Naive B cell (primary cell): ENCODE measurements at regions not wholly inside any gene's neighbourhood (a gene's known extent, or its start where the extent isn't known, plus 50 kb on each side); places are given as distances from the start of the nearest gene placed in this dataset.
A peak's percentile ranks its signal among the peaks of the same experiment; 100 is the strongest.

ENCODE experiments used
- ATAC-seq, 2 donors: fragments of 150-1000 bp; cut with Tn5 transposase; 2 replicates each; pipeline ENCODE4 v1.10.0; 2021; ENCODE audit warnings: low read depth in 2 of 2, mild to moderate bottlenecking in 2 of 2, moderate library complexity in 2 of 2
- DNase-seq: peaks from one replicate; pipeline ENCODE4 v3.0.0; 2022
- H3K27ac Mint-ChIP-seq, 6 donors: one replicate each; pipeline ENCODE4 v1.8.0; 2020 to 2022; ENCODE audit warnings: mild to moderate bottlenecking in 6 of 6, mixed read lengths in 6 of 6, moderate library complexity in 5 of 6, inconsistent platforms in 2 of 6
- H3K27me3 Mint-ChIP-seq, 3 donors: one replicate each; pipeline ENCODE4 v1.8.0; 2021 to 2022; ENCODE audit warnings: mixed read lengths in 3 of 3, mild to moderate bottlenecking in 1 of 3
- H3K36me3 Mint-ChIP-seq, 2 donors: one replicate each; pipeline ENCODE4 v1.8.0; 2020 to 2022; ENCODE audit warnings: mixed read lengths in 2 of 2, inconsistent platforms in 1 of 2, mild to moderate bottlenecking in 1 of 2
- H3K4me1 Mint-ChIP-seq, 3 donors: one replicate each; pipeline ENCODE4 v1.8.0; 2020 to 2022; ENCODE audit warnings: mixed read lengths in 3 of 3, inconsistent platforms in 1 of 3, mild to moderate bottlenecking in 1 of 3, moderate library complexity in 1 of 3
- H3K4me3 Mint-ChIP-seq, 8 donors: one replicate each; pipeline ENCODE4 v1.8.0; 2020 to 2022; ENCODE audit warnings: mild to moderate bottlenecking in 8 of 8, mixed read lengths in 8 of 8, moderate library complexity in 8 of 8, inconsistent platforms in 2 of 8
- H3K9me3 Mint-ChIP-seq, 7 donors: one replicate each; pipeline ENCODE4 v1.8.0; 2020 to 2022; ENCODE audit warnings: mixed read lengths in 7 of 7, mild to moderate bottlenecking in 5 of 7, inconsistent platforms in 2 of 7, moderate library complexity in 1 of 7

GRCh38 chr9:85421641-85422040 is 320.1 kb downstream of the AGTPBP1 start:
- peaks cover 0 to 7% (median 4%) of the 10 kb centered on the region in 3 donors for H3K4me1 Mint-ChIP-seq
- H3K9me3 Mint-ChIP-seq: peaks cover 0 to 5% (median 2%) of the 10 kb centered on the region in 7 donors
- no peak for ATAC-seq
- H3K36me3 Mint-ChIP-seq: peaks cover 0 to 5% of the 10 kb centered on the region in 2 donors
- DNase-seq: no peak
- peak overlapping the region in 1 of 6 donors; percentile 37 for H3K27ac Mint-ChIP-seq
- peaks cover 5 to 29% (median 6%) of the 10 kb centered on the region in 3 donors for H3K27me3 Mint-ChIP-seq
- no peak overlapping the region for H3K4me3 Mint-ChIP-seq

- no peak overlapping the region for H3K4me3 Mint-ChIP-seq
Observed at GRCh38 chr9:85420750-85421149, 321.0 kb downstream of the AGTPBP1 start.

GRCh38 chr9:85417674-85418073 is 324.1 kb downstream of the AGTPBP1 start:
- no peaks in the 10 kb centered on the region for H3K36me3 Mint-ChIP-seq
- ATAC-seq (no peak), DNase-seq (no peak)
- no peak overlapping the region for H3K4me3 Mint-ChIP-seq
- peaks cover 0 to 4% (median 0%) of the 10 kb centered on the region in 3 donors for H3K4me1 Mint-ChIP-seq
- no peak overlapping the region for H3K27ac Mint-ChIP-seq
- no peaks in the 10 kb centered on the region for H3K27me3 Mint-ChIP-seq
- peaks cover 0 to 5% (median 0%) of the 10 kb centered on the region in 7 donors for H3K9me3 Mint-ChIP-seq

More at GRCh38 chr9:85420750-85421149, 321.0 kb downstream of the AGTPBP1 start:
- H3K27me3 Mint-ChIP-seq: peaks cover 0 to 22% (median under 1%) of the 10 kb centered on the region in 3 donors
- H3K9me3 Mint-ChIP-seq: peaks cover 0 to 5% (median 2%) of the 10 kb centered on the region in 7 donors
- peaks cover 0 to 5% of the 10 kb centered on the region in 2 donors for H3K36me3 Mint-ChIP-seq
- DNase-seq (no peak), ATAC-seq (no peak)
- H3K4me1 Mint-ChIP-seq: peaks cover 0 to 4% (median 4%) of the 10 kb centered on the region in 3 donors
- no peak overlapping the region for H3K27ac Mint-ChIP-seq

- Mint-ChIP-seq H3K9me3 (peaks cover 0 to 1% (median 0%) of the 10 kb centered on the region in 7 donors), H3K27me3 (no peaks in the 10 kb centered on the region), H3K27ac (peak overlapping the region in 1 of 6 donors; percentile 6), H3K4me3 (no peak overlapping the region), H3K4me1 (peaks cover 0 to 4% (median 0%) of the 10 kb centered on the region in 3 donors), H3K36me3 (no peaks in the 10 kb centered on the region)
- DNase-seq (no peak), ATAC-seq (no peak)
Observed at GRCh38 chr9:85416715-85417114, 325.0 kb downstream of the AGTPBP1 start.

- Mint-ChIP-seq H3K36me3 (no peaks in the 10 kb centered on the region), H3K27ac (peak overlapping the region in 1 of 6 donors; percentile 47), H3K4me1 (no peaks in the 10 kb centered on the region), H3K4me3 (no peak overlapping the region), H3K27me3 (no peaks in the 10 kb centered on the region), H3K9me3 (no peaks in the 10 kb centered on the region)
- DNase-seq: no peak
- no peak for ATAC-seq
Observed at GRCh38 chr9:85414390-85414789, 327.4 kb downstream of the AGTPBP1 start.

DNA sequence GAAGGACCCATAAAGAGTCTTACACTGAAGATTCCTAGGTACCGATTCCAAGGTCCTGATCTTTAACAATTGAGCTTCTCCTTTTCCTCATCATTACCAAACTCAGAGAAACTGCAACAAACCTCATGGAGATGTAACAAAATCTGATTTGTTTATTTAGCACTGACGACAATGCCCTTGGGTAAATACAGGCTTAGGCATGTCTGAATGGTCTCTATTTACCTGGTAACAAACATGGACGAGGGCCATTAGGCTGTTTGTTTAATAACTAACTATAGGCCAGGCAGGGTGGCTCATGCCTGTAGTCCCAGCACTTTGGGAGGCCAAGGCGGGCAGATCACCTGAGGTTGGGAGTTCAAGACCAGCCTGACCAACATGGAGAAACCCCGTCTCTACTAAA is 333.3 kb downstream of the AGTPBP1 start:
- Mint-ChIP-seq H3K4me1 (no peaks in the 10 kb centered on the region), H3K27me3 (no peaks in the 10 kb centered on the region), H3K36me3 (no peaks in the 10 kb centered on the region), H3K4me3 (no peak overlapping the region), H3K27ac (no peak overlapping the region), H3K9me3 (no peaks in the 10 kb centered on the region)
- ATAC-seq: no peak
- no peak for DNase-seq

DNA sequence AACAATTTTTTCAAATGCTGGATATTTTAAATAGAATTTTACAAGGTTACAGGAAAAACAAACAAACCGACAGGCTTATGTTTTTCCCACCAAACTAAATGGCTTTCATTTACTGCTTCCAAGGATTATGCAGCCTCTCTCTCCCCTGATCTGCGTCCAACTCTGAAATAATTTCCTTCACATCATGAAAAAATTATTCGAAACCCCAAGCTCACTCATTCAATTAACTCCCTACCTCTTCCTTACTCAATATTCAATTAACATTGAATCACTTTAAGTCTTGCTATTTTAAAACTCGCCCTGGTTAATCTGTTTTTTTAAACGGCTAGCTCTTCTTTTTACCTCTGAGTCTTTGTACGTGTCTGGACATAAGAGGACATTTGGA is 336.2 kb downstream of the AGTPBP1 start:
- DNase-seq (no peak), ATAC-seq (no peak)
- H3K4me1 Mint-ChIP-seq: no peaks in the 10 kb centered on the region
- H3K4me3 Mint-ChIP-seq: no peak overlapping the region
- H3K9me3 Mint-ChIP-seq: no peaks in the 10 kb centered on the region
- H3K27ac Mint-ChIP-seq: no peak overlapping the region
- peaks cover 0 to 7% (median 0%) of the 10 kb centered on the region in 3 donors for H3K27me3 Mint-ChIP-seq
- H3K36me3 Mint-ChIP-seq: no peaks in the 10 kb centered on the region

DNA sequence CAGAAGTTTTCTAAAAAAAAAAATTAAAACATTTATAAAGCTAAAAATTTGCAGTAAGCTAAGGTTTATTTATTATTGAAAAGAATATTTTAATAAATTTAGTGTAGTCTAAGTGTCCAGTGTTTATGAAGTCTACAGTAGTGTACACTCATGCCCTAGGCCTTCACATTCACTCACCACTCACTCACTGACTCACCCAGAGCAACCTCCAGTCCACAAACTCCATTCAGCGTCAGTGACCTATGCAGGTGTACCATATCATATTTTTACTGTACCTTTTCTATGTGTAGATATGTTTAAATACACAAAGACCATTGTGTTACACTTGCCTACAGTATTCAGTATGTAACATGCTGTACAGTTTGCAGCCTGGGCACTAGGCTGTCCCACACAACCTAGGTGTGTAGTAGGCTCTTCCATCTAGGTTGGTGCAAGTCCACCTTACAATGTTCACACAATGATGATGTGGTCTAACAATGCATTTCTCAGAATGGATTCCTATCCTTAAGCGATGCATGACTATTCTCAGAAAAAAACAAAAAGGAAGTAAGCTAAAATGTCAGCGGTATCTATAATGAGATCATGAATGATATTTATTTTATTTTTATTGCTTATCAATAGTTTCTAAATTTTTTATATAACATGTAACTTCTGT is 336.7 kb downstream of the AGTPBP1 start:
- H3K9me3 Mint-ChIP-seq: no peaks in the 10 kb centered on the region
- DNase-seq (no peak), ATAC-seq (no peak)
- H3K27me3 Mint-ChIP-seq: peaks cover 0 to 7% (median 0%) of the 10 kb centered on the region in 3 donors
- no peaks in the 10 kb centered on the region for H3K36me3 Mint-ChIP-seq
- no peak overlapping the region for H3K4me3 Mint-ChIP-seq
- no peaks in the 10 kb centered on the region for H3K4me1 Mint-ChIP-seq
- no peak overlapping the region for H3K27ac Mint-ChIP-seq

DNA sequence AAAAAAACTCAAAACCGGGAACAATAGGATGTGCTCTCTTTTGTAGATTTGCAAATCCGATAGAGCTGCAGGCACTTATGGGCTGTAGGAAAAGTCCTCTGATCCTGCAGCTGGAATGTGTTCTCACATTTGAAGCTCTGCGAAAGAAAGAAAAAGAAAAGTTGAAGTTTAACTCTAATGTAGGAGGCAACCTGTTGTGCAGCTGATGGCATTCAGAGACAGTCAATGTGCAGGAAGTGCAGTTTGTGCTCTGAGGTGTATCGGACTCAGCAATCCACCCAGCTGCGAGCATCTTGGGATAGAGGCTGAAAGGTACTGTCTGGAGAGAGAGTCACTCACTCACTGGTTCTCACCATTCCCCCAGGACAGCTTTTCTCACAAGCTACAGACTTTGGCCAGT is 339.2 kb downstream of the AGTPBP1 start:
- H3K36me3 Mint-ChIP-seq: no peaks in the 10 kb centered on the region
- H3K27ac Mint-ChIP-seq: no peak overlapping the region
- ATAC-seq (no peak), DNase-seq (no peak)
- H3K27me3 Mint-ChIP-seq: peaks cover 0 to 7% (median 0%) of the 10 kb centered on the region in 3 donors
- no peak overlapping the region for H3K4me3 Mint-ChIP-seq
- H3K4me1 Mint-ChIP-seq: no peaks in the 10 kb centered on the region
- peaks cover 0 to 4% (median 0%) of the 10 kb centered on the region in 7 donors for H3K9me3 Mint-ChIP-seq

- Mint-ChIP-seq H3K27me3 (peaks cover 0 to 7% (median 0%) of the 10 kb centered on the region in 3 donors), H3K9me3 (peaks cover 0 to 4% (median 0%) of the 10 kb centered on the region in 7 donors), H3K27ac (no peak overlapping the region), H3K4me3 (no peak overlapping the region), H3K36me3 (no peaks in the 10 kb centered on the region), H3K4me1 (no peaks in the 10 kb centered on the region)
- DNase-seq: no peak
- ATAC-seq: no peak
Observed at GRCh38 chr9:85401998-85402397, 339.8 kb downstream of the AGTPBP1 start.

GRCh38 chr9:85397005-85397404 is 344.7 kb downstream of the AGTPBP1 start:
- no peak for DNase-seq
- peaks cover 0 to 4% (median 0%) of the 10 kb centered on the region in 7 donors for H3K9me3 Mint-ChIP-seq
- H3K36me3 Mint-ChIP-seq: no peaks in the 10 kb centered on the region
- H3K27me3 Mint-ChIP-seq: peaks cover 5 to 21% (median 17%) of the 10 kb centered on the region in 3 donors
- ATAC-seq: no peak
- H3K4me3 Mint-ChIP-seq: no peak overlapping the region
- no peaks in the 10 kb centered on the region for H3K4me1 Mint-ChIP-seq
- no peak overlapping the region for H3K27ac Mint-ChIP-seq

GRCh38 chr9:85392260-85392659 is 349.5 kb downstream of the AGTPBP1 start:
- no peak overlapping the region for H3K27ac Mint-ChIP-seq
- peaks cover 0 to 4% (median 0%) of the 10 kb centered on the region in 7 donors for H3K9me3 Mint-ChIP-seq

DNA sequence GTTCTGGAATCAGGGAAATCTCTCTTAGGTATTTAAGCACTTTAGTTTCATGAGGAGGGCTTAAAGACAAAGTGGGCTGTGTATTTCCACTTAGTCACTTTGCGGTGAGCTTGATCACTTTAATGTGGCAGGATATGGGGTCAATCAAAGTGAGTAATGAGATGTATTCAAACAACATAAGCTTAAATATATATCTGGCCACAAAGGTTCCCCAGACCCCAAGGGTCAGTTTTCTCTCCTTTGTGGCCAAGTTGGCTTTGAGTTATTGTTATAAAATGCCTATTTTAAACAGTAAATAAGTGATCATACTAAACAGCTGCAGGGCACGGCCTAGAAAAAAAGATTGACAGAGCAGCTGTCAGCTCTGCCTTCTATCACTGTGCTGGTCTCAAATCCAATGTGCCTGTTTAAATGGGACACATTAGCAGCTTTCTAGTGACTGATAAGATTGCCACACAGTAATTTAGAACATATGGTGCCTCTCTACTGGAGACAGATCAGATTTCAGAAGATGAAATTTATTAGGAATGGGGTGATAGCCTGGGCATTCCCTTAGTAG is 363.9 kb downstream of the AGTPBP1 start:
- no peak for ATAC-seq
- H3K36me3 Mint-ChIP-seq: no peaks in the 10 kb centered on the region
- no peaks in the 10 kb centered on the region for H3K4me1 Mint-ChIP-seq
- H3K27ac Mint-ChIP-seq: no peak overlapping the region
- H3K27me3 Mint-ChIP-seq: peaks cover 0 to 8% (median 7%) of the 10 kb centered on the region in 3 donors
- no peaks in the 10 kb centered on the region for H3K9me3 Mint-ChIP-seq
- H3K4me3 Mint-ChIP-seq: no peak overlapping the region
- DNase-seq: no peak

More at GRCh38 chr9:85392260-85392659, 349.5 kb downstream of the AGTPBP1 start:
- H3K4me1 Mint-ChIP-seq: no peaks in the 10 kb centered on the region
- DNase-seq (no peak), ATAC-seq (no peak)
- no peak overlapping the region for H3K4me3 Mint-ChIP-seq
- H3K27me3 Mint-ChIP-seq: peaks cover 5 to 17% (median 15%) of the 10 kb centered on the region in 3 donors
- H3K36me3 Mint-ChIP-seq: no peaks in the 10 kb centered on the region

GRCh38 chr9:85368781-85369180 is 373.0 kb downstream of the AGTPBP1 start:
- ATAC-seq (no peak), DNase-seq (no peak)
- H3K27me3 Mint-ChIP-seq: no peaks in the 10 kb centered on the region
- H3K4me1 Mint-ChIP-seq: no peaks in the 10 kb centered on the region
- H3K4me3 Mint-ChIP-seq: no peak overlapping the region
- H3K9me3 Mint-ChIP-seq: peaks cover 0 to 3% (median 0%) of the 10 kb centered on the region in 7 donors
- H3K36me3 Mint-ChIP-seq: no peaks in the 10 kb centered on the region
- no peak overlapping the region for H3K27ac Mint-ChIP-seq
